GM12891 (cell line): ENCODE measurements at regions not wholly inside any gene's neighbourhood (a gene's known extent, or its start where the extent isn't known, plus 50 kb on each side); places are given as distances from the start of the nearest gene placed in this dataset.

Experiments used
- POLR2A ChIP-seq: IDR thresholded peaks from 2 replicates; pipeline ENCODE4 v1.6.1; 2011; ENCODE audit warnings: low read depth, low read length, control low read depth
- TAF1 ChIP-seq: IDR thresholded peaks from 2 replicates; pipeline ENCODE4 v1.6.1; 2011; ENCODE audit warnings: low read depth, low read length, control low read depth

GRCh38 chr6:165880686-165881085, 217.6 kb upstream of the PDE10A start:
- no peak for TF ChIP-seq POLR2A
- TF ChIP-seq TAF1, result no peak
